ENCODE measurements at regions not wholly inside any gene's neighbourhood (a gene's known extent, or its start where the extent isn't known, plus 50 kb on each side); places are given as distances from the start of the nearest gene placed in this dataset.

GRCh38 chr1:56199956-56200355 lies 379.4 kb downstream of the PLPP3 start:
- no peak for TF ChIP-seq ZNF138 (CRISPR knock-in tag; conservative IDR thresholded peaks at IDR 0.05)
- Mint-ChIP-seq H3K4me3 (no peak overlapping the region), H3K27me3 (ENCODE audit: low read depth) (no peaks in the 10 kb centered on the region), H3K4me1 (peaks cover 21% of the 10 kb centered on the region), H3K9me3 (peaks cover 5% of the 10 kb centered on the region), H3K36me3 (no peaks in the 10 kb centered on the region), H3K27ac (no peak overlapping the region)
- ChIA-PET POLR2A (interaction anchor here (0.7 kb wide), 1 partner anchor 12 kb away, joined by 3 read pairs; no protein-coding TSS in a partner anchor), CTCF (interaction anchor here (1.2 to 2.0 kb wide), 3 partner anchors 10 to 384 kb away, joined by 4 to 12 read pairs (median 4); no protein-coding TSS in a partner anchor)
- ATAC-seq (no peak), DNase-seq (ENCODE audit: low spot score) (no peak)

- no peaks in the 10 kb centered on the region for H3K36me3 Mint-ChIP-seq
- no peak overlapping the region for H3K4me3 Mint-ChIP-seq
- TF ChIP-seq ATF3 (CRISPR knock-in tag; conservative IDR thresholded peaks at IDR 0.05): no peak
- TF ChIP-seq FOXP4 (CRISPR knock-in tag; IDR thresholded peaks at IDR 0.05): no peak
- no peak for TF ChIP-seq AFF4 (CRISPR knock-in tag; IDR thresholded peaks at IDR 0.05; ENCODE audit: borderline replicate concordance)
- no peak for TF ChIP-seq IRF1 (CRISPR knock-in tag; IDR thresholded peaks at IDR 0.05)
- no peak for TF ChIP-seq SP1 (CRISPR knock-in tag; conservative IDR thresholded peaks at IDR 0.05)
- no peak for TF ChIP-seq SMAD3 (CRISPR knock-in tag; IDR thresholded peaks at IDR 0.05; ENCODE audit: borderline replicate concordance)
- TF ChIP-seq ZNF138 (CRISPR knock-in tag; conservative IDR thresholded peaks at IDR 0.05): no peak
- TF ChIP-seq ZNF232 (CRISPR knock-in tag; IDR thresholded peaks at IDR 0.05): no peak
- TF ChIP-seq GABPB1 (CRISPR knock-in tag; IDR thresholded peaks at IDR 0.05): no peak
- no peak for TF ChIP-seq OVOL2 (CRISPR knock-in tag; IDR thresholded peaks at IDR 0.05; ENCODE audit: borderline replicate concordance)
- TF ChIP-seq FOXJ3 (CRISPR knock-in tag; IDR thresholded peaks at IDR 0.05; ENCODE audit: borderline replicate concordance): no peak
- TF ChIP-seq EMX1 (CRISPR knock-in tag; IDR thresholded peaks at IDR 0.05): no peak
- TF ChIP-seq MYBL2 (CRISPR knock-in tag; IDR thresholded peaks at IDR 0.05): no peak
- TF ChIP-seq SOX15 (CRISPR knock-in tag; IDR thresholded peaks at IDR 0.05): no peak
- no peak for TF ChIP-seq ATF6 (CRISPR knock-in tag; IDR thresholded peaks at IDR 0.05)
- TF ChIP-seq ZNF121 (CRISPR knock-in tag; IDR thresholded peaks at IDR 0.05): no peak
- no peak for TF ChIP-seq ZBTB43 (CRISPR knock-in tag; IDR thresholded peaks at IDR 0.05)
- TF ChIP-seq IRF2 (CRISPR knock-in tag; IDR thresholded peaks at IDR 0.05; ENCODE audit: borderline replicate concordance, low read depth): no peak
- TF ChIP-seq TEAD4 (CRISPR knock-in tag; IDR thresholded peaks at IDR 0.05): no peak
- no peak for TF ChIP-seq RORB (CRISPR knock-in tag; IDR thresholded peaks at IDR 0.05)
- ATAC-seq (no peak), DNase-seq (ENCODE audit: low spot score) (no peak)
- H3K9me3 Mint-ChIP-seq: peaks cover 5% of the 10 kb centered on the region
- no peak overlapping the region for H3K27ac Mint-ChIP-seq
- CTCF ChIA-PET: no interaction called here
- no peaks in the 10 kb centered on the region for H3K27me3 Mint-ChIP-seq (ENCODE audit: low read depth)
- POLR2A ChIA-PET: no interaction called here
- peaks cover 21% of the 10 kb centered on the region for H3K4me1 Mint-ChIP-seq
Measured at GRCh38 chr1:56199061-56199460, 380.3 kb downstream of the PLPP3 start.
